Astrocyte (in vitro differentiated cells and primary cell): ENCODE measurements at regions not wholly inside any gene's neighbourhood (a gene's known extent, or its start where the extent isn't known, plus 50 kb on each side); places are given as distances from the start of the nearest gene placed in this dataset.

ENCODE experiments used
- EZH2 ChIP-seq: IDR thresholded peaks from 2 replicates; pipeline ENCODE4 v1.6.1; 2012; ENCODE audit warnings: mild to moderate bottlenecking, low read length, inconsistent platforms; ENCODE audit not compliant: insufficient read depth
- TF ChIP-seq, protein P1 (sequence below): IDR thresholded peaks from 2 replicates; pipeline ENCODE4 v1.5.1; 2011; ENCODE audit warnings: low read depth, mild to moderate bottlenecking, inconsistent platforms, low read length, moderate library complexity; ENCODE audit not compliant: insufficient read depth

DNA sequence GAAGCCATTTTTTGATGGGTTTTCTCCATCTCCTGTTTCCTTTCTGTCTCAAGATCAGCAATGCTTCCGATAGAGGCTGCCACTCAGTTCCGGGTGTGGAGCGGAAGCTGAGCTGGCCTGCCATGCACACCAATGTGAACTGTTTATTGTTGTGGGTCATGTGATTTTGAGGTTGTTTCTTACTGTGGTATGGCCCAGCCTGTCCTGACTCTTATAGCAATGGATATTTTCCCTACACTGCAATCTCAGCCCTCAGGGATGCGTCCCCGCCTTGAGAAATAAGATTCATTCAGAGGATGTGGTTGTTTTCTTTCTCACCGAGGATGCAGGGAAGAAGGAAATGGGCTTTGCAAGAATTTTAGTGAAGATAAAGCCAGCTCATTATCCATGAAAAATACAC lies 134.7 kb downstream of the PFKFB3 start:
- TF ChIP-seq, protein P1, sequence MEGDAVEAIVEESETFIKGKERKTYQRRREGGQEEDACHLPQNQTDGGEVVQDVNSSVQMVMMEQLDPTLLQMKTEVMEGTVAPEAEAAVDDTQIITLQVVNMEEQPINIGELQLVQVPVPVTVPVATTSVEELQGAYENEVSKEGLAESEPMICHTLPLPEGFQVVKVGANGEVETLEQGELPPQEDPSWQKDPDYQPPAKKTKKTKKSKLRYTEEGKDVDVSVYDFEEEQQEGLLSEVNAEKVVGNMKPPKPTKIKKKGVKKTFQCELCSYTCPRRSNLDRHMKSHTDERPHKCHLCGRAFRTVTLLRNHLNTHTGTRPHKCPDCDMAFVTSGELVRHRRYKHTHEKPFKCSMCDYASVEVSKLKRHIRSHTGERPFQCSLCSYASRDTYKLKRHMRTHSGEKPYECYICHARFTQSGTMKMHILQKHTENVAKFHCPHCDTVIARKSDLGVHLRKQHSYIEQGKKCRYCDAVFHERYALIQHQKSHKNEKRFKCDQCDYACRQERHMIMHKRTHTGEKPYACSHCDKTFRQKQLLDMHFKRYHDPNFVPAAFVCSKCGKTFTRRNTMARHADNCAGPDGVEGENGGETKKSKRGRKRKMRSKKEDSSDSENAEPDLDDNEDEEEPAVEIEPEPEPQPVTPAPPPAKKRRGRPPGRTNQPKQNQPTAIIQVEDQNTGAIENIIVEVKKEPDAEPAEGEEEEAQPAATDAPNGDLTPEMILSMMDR, result no peak
- TF ChIP-seq EZH2, result no peak
